ENCODE measurements at regions not wholly inside any gene's neighbourhood (a gene's known extent, or its start where the extent isn't known, plus 50 kb on each side); places are given as distances from the start of the nearest gene placed in this dataset.

DNA sequence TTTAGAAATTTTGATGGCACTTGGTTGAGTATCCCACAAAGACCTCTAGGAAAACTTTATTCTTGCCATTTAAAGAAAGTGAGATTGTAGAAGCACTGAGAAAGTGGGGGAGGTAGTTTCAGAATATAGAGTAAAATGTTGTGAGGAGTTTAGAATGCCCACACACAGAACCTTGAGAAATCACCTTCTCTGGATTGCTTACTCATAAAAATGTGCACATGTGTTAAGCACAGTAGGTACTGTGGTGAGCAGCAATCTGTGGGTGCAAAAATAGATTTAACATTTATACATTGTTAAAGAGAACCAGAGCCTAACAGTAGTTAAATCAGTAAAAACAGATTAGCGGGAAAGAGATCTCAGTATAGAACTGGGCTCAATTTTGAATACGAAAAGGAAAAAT, 201.2 kb upstream of the NWD2 start:
- no peak for TF ChIP-seq EZH2phosphoT487 (IDR thresholded peaks at IDR 0.05; ENCODE audit: low read depth, severe bottlenecking, unreplicated experiment)
- TF ChIP-seq, protein P1, sequence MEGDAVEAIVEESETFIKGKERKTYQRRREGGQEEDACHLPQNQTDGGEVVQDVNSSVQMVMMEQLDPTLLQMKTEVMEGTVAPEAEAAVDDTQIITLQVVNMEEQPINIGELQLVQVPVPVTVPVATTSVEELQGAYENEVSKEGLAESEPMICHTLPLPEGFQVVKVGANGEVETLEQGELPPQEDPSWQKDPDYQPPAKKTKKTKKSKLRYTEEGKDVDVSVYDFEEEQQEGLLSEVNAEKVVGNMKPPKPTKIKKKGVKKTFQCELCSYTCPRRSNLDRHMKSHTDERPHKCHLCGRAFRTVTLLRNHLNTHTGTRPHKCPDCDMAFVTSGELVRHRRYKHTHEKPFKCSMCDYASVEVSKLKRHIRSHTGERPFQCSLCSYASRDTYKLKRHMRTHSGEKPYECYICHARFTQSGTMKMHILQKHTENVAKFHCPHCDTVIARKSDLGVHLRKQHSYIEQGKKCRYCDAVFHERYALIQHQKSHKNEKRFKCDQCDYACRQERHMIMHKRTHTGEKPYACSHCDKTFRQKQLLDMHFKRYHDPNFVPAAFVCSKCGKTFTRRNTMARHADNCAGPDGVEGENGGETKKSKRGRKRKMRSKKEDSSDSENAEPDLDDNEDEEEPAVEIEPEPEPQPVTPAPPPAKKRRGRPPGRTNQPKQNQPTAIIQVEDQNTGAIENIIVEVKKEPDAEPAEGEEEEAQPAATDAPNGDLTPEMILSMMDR (IDR thresholded peaks at IDR 0.05; ENCODE audit: poor library complexity): no peak
- TF ChIP-seq EZH2 (IDR thresholded peaks at IDR 0.05; ENCODE audit: borderline replicate concordance): no peak

Data from hepatocyte (in vitro differentiated cells).